T-cell (primary cell): ENCODE measurements at regions not wholly inside any gene's neighbourhood (a gene's known extent, or its start where the extent isn't known, plus 50 kb on each side); places are given as distances from the start of the nearest gene placed in this dataset.
"Not testable (repeated sequence)": the region's sequence is repeated elsewhere in the genome, so short reads cannot be mapped to it uniquely, and the experiment has no call there.

ENCODE experiments used
- ATAC-seq, 4 experiments: fragments of 200-7000 bp in 3 of 4; fragments of 150-1000 bp in 1 of 4; cut with Tn5 transposase; replicated peaks in 1 of 4; 1 replicate in 3 of 4; 2 replicates in 1 of 4; pipeline ENCODE4 v1.10.0; 2021; ENCODE audit warnings: moderate library complexity in 3 of 4, mild to moderate bottlenecking in 2 of 4, moderate number of reproducible peaks in 1 of 4
- CTCF ChIA-PET, 2 donors: fragments of 300-600 bp; sonication (Branson Sonifier 250); formaldehyde crosslinking; loops; one replicate each; lab custom pipeline; 2022; ENCODE audit warnings: antibody characterized with exemption in 2 of 2; lab: Charles Lee
- POLR2A ChIA-PET, 2 donors: fragments of 300-600 bp; sonication (Branson Sonifier 250); formaldehyde crosslinking; loops; one replicate each; lab custom pipeline; 2022; ENCODE audit warnings: antibody characterized with exemption in 2 of 2; lab: Charles Lee
- DNase-seq, 35 experiments: peaks; one replicate each; pipeline versions ENCODE4 v3.0.0 to v3.0.0-alpha.2; 2013 to 2023
- H3K27ac ChIP-seq: one replicate; pipeline ENCODE4 v1.5.1; 2013; ENCODE audit warnings: low read length
- H3K27me3 ChIP-seq, 2 experiments: replicated peaks in 1 of 2; 1 replicate in 1 of 2; 2 replicates in 1 of 2; pipeline versions ENCODE4 v1.6.1 to v1.7.0; 2013; ENCODE audit warnings: low read length in 1 of 2, mixed read lengths in 1 of 2; ENCODE audit not compliant: control insufficient read depth in 2 of 2, insufficient read depth in 2 of 2; ENCODE audit errors: extremely low read depth in 1 of 2
- H3K36me3 ChIP-seq, 2 donors: 1 replicate in 1 of 2; 2 replicates in 1 of 2; pipeline versions ENCODE4 v1.6.1 to v1.7.0; 2013; ENCODE audit warnings: low read length in 1 of 2; ENCODE audit not compliant: control insufficient read depth in 2 of 2, insufficient read depth in 1 of 2; ENCODE audit errors: extremely low read depth in 1 of 2
- H3K4me1 ChIP-seq, 2 experiments: 1 replicate in 1 of 2; 2 replicates in 1 of 2; pipeline versions ENCODE4 v1.6.1 to v1.7.0; 2013; ENCODE audit warnings: low read length in 2 of 2, mixed read lengths in 1 of 2; ENCODE audit not compliant: insufficient read depth in 2 of 2, control insufficient read depth in 1 of 2; ENCODE audit errors: extremely low read depth in 1 of 2
- H3K4me3 ChIP-seq, 2 donors: 1 replicate in 1 of 2; 2 replicates in 1 of 2; pipeline versions ENCODE4 v1.5.1 to v1.7.0; 2013; ENCODE audit warnings: mild to moderate bottlenecking in 2 of 2, low read length in 1 of 2, moderate library complexity in 1 of 2; ENCODE audit not compliant: control insufficient read depth in 1 of 2; ENCODE audit errors: extremely low read depth in 1 of 2
- H3K9me3 ChIP-seq: 2 replicates; pipeline ENCODE4 v1.7.0; 2013
- H3K27ac Mint-ChIP-seq, 2 donors: one replicate each; pipeline ENCODE4 v1.8.0; 2020 to 2021; ENCODE audit warnings: mild to moderate bottlenecking in 2 of 2, mixed read lengths in 2 of 2
- H3K27me3 Mint-ChIP-seq, 2 donors: one replicate each; pipeline ENCODE4 v1.8.0; 2021 to 2022; ENCODE audit warnings: mixed read lengths in 2 of 2
- H3K36me3 Mint-ChIP-seq: one replicate; pipeline ENCODE4 v1.8.0; 2021; ENCODE audit warnings: mixed read lengths
- H3K4me1 Mint-ChIP-seq, 3 donors: one replicate each; pipeline ENCODE4 v1.8.0; 2020 to 2022; ENCODE audit warnings: mixed read lengths in 3 of 3, mild to moderate bottlenecking in 1 of 3
- H3K4me3 Mint-ChIP-seq, 3 donors: one replicate each; pipeline ENCODE4 v1.8.0; 2020 to 2022; ENCODE audit warnings: mild to moderate bottlenecking in 3 of 3, mixed read lengths in 3 of 3, moderate library complexity in 3 of 3
- H3K9me3 Mint-ChIP-seq, 3 donors: one replicate each; pipeline ENCODE4 v1.8.0; 2020 to 2022; ENCODE audit warnings: mixed read lengths in 3 of 3
- WGBS: methylation state at CpG from one replicate; pipeline ENCODE4 v1.1.5; 2013; ENCODE audit warnings: missing lambda C conversion rate; ENCODE audit not compliant: insufficient coverage; 5-methylcytosine and 5-hydroxymethylcytosine counted together

- H3K4me3 ChIP-seq, result no peak overlapping the region
- Mint-ChIP-seq H3K27ac (no peak overlapping the region), H3K27me3 (no peaks in the 10 kb centered on the region), H3K36me3 (peaks cover 2% of the 10 kb centered on the region), H3K9me3 (peaks cover 11 to 30% (median 22%) of the 10 kb centered on the region in 3 donors), H3K4me3 (no peak overlapping the region), H3K4me1 (no peaks in the 10 kb centered on the region)
- no peak for ATAC-seq
- DNase-seq, result no peak
- no peak overlapping the region for H3K27ac ChIP-seq
- ChIA-PET CTCF (interaction anchor here in 1 of 2 donors (0.7 kb wide), 1 partner anchor 160 kb away, joined by 4 read pairs; no protein-coding TSS in a partner anchor), POLR2A (no interaction called here)
- H3K4me1 ChIP-seq, result no peaks in the 10 kb centered on the region
- H3K27me3 ChIP-seq, result no peaks in the 10 kb centered on the region
- H3K36me3 ChIP-seq, result no peaks in the 10 kb centered on the region
- no CpG with 5 or more reads among the region's 1 CpG for WGBS
- no peaks in the 10 kb centered on the region for H3K9me3 ChIP-seq
These were observed 479.2 kb upstream of the LRRC7 start for GRCh38 chr1:69088571-69088970.

- H3K9me3 ChIP-seq, result no peaks in the 10 kb centered on the region
- DNase-seq (no peak), ATAC-seq (no peak)
- Mint-ChIP-seq H3K9me3 (peaks cover 11 to 30% (median 19%) of the 10 kb centered on the region in 3 donors), H3K4me1 (no peaks in the 10 kb centered on the region), H3K4me3 (no peak overlapping the region), H3K27ac (no peak overlapping the region), H3K36me3 (peaks cover 2% of the 10 kb centered on the region), H3K27me3 (no peaks in the 10 kb centered on the region)
- H3K4me3 ChIP-seq, result no peak overlapping the region
- H3K27me3 ChIP-seq, result no peaks in the 10 kb centered on the region
- H3K4me1 ChIP-seq, result no peaks in the 10 kb centered on the region
- CTCF ChIA-PET, result interaction anchor here in 1 of 2 donors (0.7 kb wide), 2 partner anchors 69 to 82 kb away, joined by 3 to 7 read pairs; no protein-coding TSS in a partner anchor
- POLR2A ChIA-PET, result no interaction called here
- H3K27ac ChIP-seq, result no peak overlapping the region
- no peaks in the 10 kb centered on the region for H3K36me3 ChIP-seq
These were observed 477.6 kb upstream of the LRRC7 start for GRCh38 chr1:69090170-69090569.

- Mint-ChIP-seq H3K4me3 (no peak overlapping the region), H3K27ac (no peak overlapping the region), H3K36me3 (peaks cover 2% of the 10 kb centered on the region), H3K9me3 (peaks cover 11 to 36% (median 22%) of the 10 kb centered on the region in 3 donors), H3K4me1 (no peaks in the 10 kb centered on the region), H3K27me3 (no peaks in the 10 kb centered on the region)
- no CpG with 5 or more reads among the region's 1 CpG for WGBS
- no peaks in the 10 kb centered on the region for H3K27me3 ChIP-seq
- POLR2A ChIA-PET, result no interaction called here
- no peaks in the 10 kb centered on the region for H3K9me3 ChIP-seq
- H3K27ac ChIP-seq, result no peak overlapping the region
- DNase-seq (no peak), ATAC-seq (no peak)
- no peaks in the 10 kb centered on the region for H3K36me3 ChIP-seq
- no peaks in the 10 kb centered on the region for H3K4me1 ChIP-seq
- H3K4me3 ChIP-seq, result no peak overlapping the region
- CTCF ChIA-PET, result interaction anchor here in 1 of 2 donors (0.7 kb wide), 2 partner anchors 69 to 82 kb away, joined by 3 to 7 read pairs; no protein-coding TSS in a partner anchor
These were observed 477.0 kb upstream of the LRRC7 start for GRCh38 chr1:69090752-69091151.

GRCh38 chr1:69102058-69102457, 465.7 kb upstream of the LRRC7 start:
- H3K27me3 ChIP-seq, H3K4me1 Mint-ChIP-seq, POLR2A ChIA-PET, CTCF ChIA-PET, H3K4me3 ChIP-seq, H3K27ac Mint-ChIP-seq, H3K4me1 ChIP-seq, H3K36me3 ChIP-seq, H3K4me3 Mint-ChIP-seq, H3K27me3 Mint-ChIP-seq, H3K27ac ChIP-seq, DNase-seq, ATAC-seq, H3K9me3 ChIP-seq, H3K36me3 Mint-ChIP-seq: not testable (repeated sequence)
- WGBS, result 86% methylated on average over 11 of the region's 11 CpGs
- peaks cover 2 to 22% (median 15%) of the 10 kb centered on the region in 3 donors for H3K9me3 Mint-ChIP-seq

- no peaks in the 10 kb centered on the region for H3K9me3 ChIP-seq
- H3K4me3 ChIP-seq, result no peak overlapping the region
- Mint-ChIP-seq H3K27me3 (no peaks in the 10 kb centered on the region), H3K4me3 (no peak overlapping the region), H3K27ac (no peak overlapping the region), H3K36me3 (no peaks in the 10 kb centered on the region), H3K4me1 (no peaks in the 10 kb centered on the region), H3K9me3 (peaks cover 6 to 31% (median 20%) of the 10 kb centered on the region in 3 donors)
- ATAC-seq (no peak), DNase-seq (no peak)
- H3K27me3 ChIP-seq, result no peaks in the 10 kb centered on the region
- POLR2A ChIA-PET, result no interaction called here
- H3K36me3 ChIP-seq, result no peaks in the 10 kb centered on the region
- H3K27ac ChIP-seq, result no peak overlapping the region
- CTCF ChIA-PET, result no interaction called here
- H3K4me1 ChIP-seq, result no peaks in the 10 kb centered on the region
These were observed 464.5 kb upstream of the LRRC7 start for GRCh38 chr1:69103213-69103612.

GRCh38 chr1:69103705-69104385, 463.9 kb upstream of the LRRC7 start:
- Histone ChIP-seq H3K9me3 (no peaks in the 10 kb centered on the region), H3K4me1 (no peaks in the 10 kb centered on the region), H3K27me3 (no peaks in the 10 kb centered on the region), H3K36me3 (no peaks in the 10 kb centered on the region), H3K27ac (no peak overlapping the region), H3K4me3 (no peak overlapping the region)
- WGBS, result no CpG with 5 or more reads among the region's 2 CpGs
- no peak for DNase-seq
- ATAC-seq, result no peak
- Mint-ChIP-seq H3K4me3 (no peak overlapping the region), H3K27me3 (no peaks in the 10 kb centered on the region), H3K4me1 (no peaks in the 10 kb centered on the region), H3K36me3 (no peaks in the 10 kb centered on the region), H3K9me3 (peaks cover 7 to 32% (median 20%) of the 10 kb centered on the region in 3 donors), H3K27ac (no peak overlapping the region)
- POLR2A ChIA-PET, result no interaction called here
- CTCF ChIA-PET, result no interaction called here

- H3K27ac Mint-ChIP-seq, result no peak overlapping the region
- CTCF ChIA-PET, result no interaction called here
- no peak overlapping the region for H3K27ac ChIP-seq
- ATAC-seq, result no peak
- H3K4me1 ChIP-seq, result no peaks in the 10 kb centered on the region
- no peaks in the 10 kb centered on the region for H3K36me3 ChIP-seq
- no peaks in the 10 kb centered on the region for H3K9me3 ChIP-seq
- H3K36me3 Mint-ChIP-seq, result no peaks in the 10 kb centered on the region
- H3K4me3 ChIP-seq, result no peak overlapping the region
- H3K27me3 Mint-ChIP-seq, result no peaks in the 10 kb centered on the region
- no peaks in the 10 kb centered on the region for H3K4me1 Mint-ChIP-seq
- H3K27me3 ChIP-seq, result no peaks in the 10 kb centered on the region
- H3K4me3 Mint-ChIP-seq, result no peak overlapping the region
- POLR2A ChIA-PET, result no interaction called here
- peaks cover 4 to 32% (median 20%) of the 10 kb centered on the region in 3 donors for H3K9me3 Mint-ChIP-seq
- DNase-seq, result no peak
These were observed 462.8 kb upstream of the LRRC7 start for GRCh38 chr1:69104894-69105293.
